Stimulated activated memory B cell treated with anti-CD40 and anti-IgM and Interleukin-4, amounts not matched to agents 10 μg/mL and 1 μg/mL and 100 μg/mL, for 72 hours (primary cell): ENCODE measurements at regions not wholly inside any gene's neighbourhood (a gene's known extent, or its start where the extent isn't known, plus 50 kb on each side); places are given as distances from the start of the nearest gene placed in this dataset.

Experiments
- ATAC-seq: fragments of 150-1000 bp; cut with Tn5 transposase; 2 replicates; pipeline ENCODE4 v1.10.0; 2021
- H3K27ac Mint-ChIP-seq: one replicate; pipeline ENCODE4 v1.8.0; 2022; ENCODE audit warnings: mild to moderate bottlenecking, mixed read lengths
- H3K27me3 Mint-ChIP-seq: one replicate; pipeline ENCODE4 v1.8.0; 2022; ENCODE audit warnings: mixed read lengths
- H3K36me3 Mint-ChIP-seq: one replicate; pipeline ENCODE4 v1.8.0; 2022; ENCODE audit warnings: mixed read lengths
- H3K4me1 Mint-ChIP-seq: one replicate; pipeline ENCODE4 v1.8.0; 2022; ENCODE audit warnings: mixed read lengths
- H3K4me3 Mint-ChIP-seq: one replicate; pipeline ENCODE4 v1.8.0; 2022; ENCODE audit warnings: mild to moderate bottlenecking, moderate library complexity, mixed read lengths
- H3K9me3 Mint-ChIP-seq: one replicate; pipeline ENCODE4 v1.8.0; 2022; ENCODE audit warnings: mixed read lengths

GRCh38 chr1:29384496-29385015 lies 148.2 kb downstream of the PTPRU start:
- no peak overlapping the region for H3K4me3 Mint-ChIP-seq
- peaks cover 1% of the 10 kb centered on the region for H3K36me3 Mint-ChIP-seq
- H3K4me1 Mint-ChIP-seq = no peaks in the 10 kb centered on the region
- H3K9me3 Mint-ChIP-seq = no peaks in the 10 kb centered on the region
- peaks cover 49% of the 10 kb centered on the region for H3K27me3 Mint-ChIP-seq
- H3K27ac Mint-ChIP-seq = no peak overlapping the region
- no peak for ATAC-seq

- Mint-ChIP-seq H3K27me3 (peaks cover 49% of the 10 kb centered on the region), H3K36me3 (peaks cover 8% of the 10 kb centered on the region), H3K4me1 (no peaks in the 10 kb centered on the region), H3K9me3 (peaks cover 7% of the 10 kb centered on the region), H3K4me3 (no peak overlapping the region), H3K27ac (no peak overlapping the region)
- ATAC-seq = no peak
These were observed 147.5 kb downstream of the PTPRU start for GRCh38 chr1:29383746-29384371.

- Mint-ChIP-seq H3K4me1 (no peaks in the 10 kb centered on the region), H3K27me3 (peaks cover 45% of the 10 kb centered on the region), H3K9me3 (peaks cover 10% of the 10 kb centered on the region), H3K36me3 (peaks cover 10% of the 10 kb centered on the region), H3K4me3 (no peak overlapping the region), H3K27ac (no peak overlapping the region)
- ATAC-seq = no peak
These were observed 146.8 kb downstream of the PTPRU start for GRCh38 chr1:29382851-29383745.

- Mint-ChIP-seq H3K36me3 (peaks cover 10% of the 10 kb centered on the region), H3K9me3 (peaks cover 14% of the 10 kb centered on the region), H3K4me1 (no peaks in the 10 kb centered on the region), H3K27me3 (peaks cover 45% of the 10 kb centered on the region), H3K27ac (no peak overlapping the region), H3K4me3 (no peak overlapping the region)
- ATAC-seq = no peak
These were observed 145.1 kb downstream of the PTPRU start for GRCh38 chr1:29381426-29381825.

- peaks cover 54% of the 10 kb centered on the region for H3K27me3 Mint-ChIP-seq
- H3K4me1 Mint-ChIP-seq = no peaks in the 10 kb centered on the region
- H3K9me3 Mint-ChIP-seq = peaks cover 19% of the 10 kb centered on the region
- H3K4me3 Mint-ChIP-seq = no peak overlapping the region
- peaks cover 10% of the 10 kb centered on the region for H3K36me3 Mint-ChIP-seq
- H3K27ac Mint-ChIP-seq = no peak overlapping the region
- ATAC-seq = no peak
These were observed 144.2 kb downstream of the PTPRU start for GRCh38 chr1:29380532-29380931.

GRCh38 chr1:29379443-29380073 lies 143.2 kb downstream of the PTPRU start:
- peaks cover 24% of the 10 kb centered on the region for H3K9me3 Mint-ChIP-seq
- no peak overlapping the region for H3K4me3 Mint-ChIP-seq
- no peaks in the 10 kb centered on the region for H3K4me1 Mint-ChIP-seq
- no peak overlapping the region for H3K27ac Mint-ChIP-seq
- peaks cover 61% of the 10 kb centered on the region for H3K27me3 Mint-ChIP-seq
- ATAC-seq = no peak
- H3K36me3 Mint-ChIP-seq = peaks cover 10% of the 10 kb centered on the region
